ENCODE measurements at regions not wholly inside any gene's neighbourhood (a gene's known extent, or its start where the extent isn't known, plus 50 kb on each side); places are given as distances from the start of the nearest gene placed in this dataset.

DNA sequence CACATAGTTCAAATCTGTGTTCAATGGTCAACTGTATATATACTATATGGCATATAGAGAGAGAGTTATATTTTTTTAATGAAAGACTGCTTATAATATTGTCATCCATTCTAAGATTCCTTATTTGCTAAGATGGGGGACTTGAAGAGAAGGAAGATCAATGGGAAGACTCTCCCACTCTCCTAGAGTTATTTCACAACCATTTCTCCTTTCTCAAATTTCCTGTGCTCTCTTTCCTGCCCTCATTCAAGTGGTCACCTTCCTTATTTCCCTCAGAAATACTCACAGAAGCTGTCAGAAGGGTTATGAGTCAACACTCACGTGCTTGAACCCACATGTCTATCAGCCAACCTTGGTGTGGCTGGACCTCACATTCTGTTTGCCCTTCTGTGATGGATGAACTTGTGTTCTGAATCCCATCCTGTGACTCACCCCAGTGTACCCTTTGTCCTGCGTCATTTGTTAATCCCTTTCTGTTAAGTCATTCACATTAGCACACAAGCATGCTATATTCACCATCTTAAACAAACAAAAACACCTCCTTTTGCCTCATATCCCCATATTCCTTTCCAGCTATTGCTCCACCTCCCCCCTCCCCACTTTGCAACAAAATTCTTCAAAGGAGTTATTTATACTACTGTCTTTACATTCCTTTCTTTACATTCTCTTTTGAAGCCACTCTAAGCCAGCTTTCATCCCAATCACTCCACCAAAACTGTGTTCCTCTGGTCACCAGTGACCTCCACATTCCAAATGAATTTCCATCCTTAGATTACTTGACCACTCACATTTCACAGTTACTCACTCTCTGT lies 279.3 kb upstream of the TCF21 start (continued):
- TF ChIP-seq TRIM28 (IDR thresholded peaks at IDR 0.05; ENCODE audit: borderline replicate concordance, low read length) (no peak), SETDB1 (IDR thresholded peaks at IDR 0.05; ENCODE audit: insufficient read length, low read length) (peak; percentile 6), ZNF600 (tag by site-specific recombination; IDR thresholded peaks at IDR 0.05) (peak; percentile 69), ZNF639 (tag by site-specific recombination; IDR thresholded peaks at IDR 0.05) (peak; percentile 86), GLI2 (tag by site-specific recombination; IDR thresholded peaks at IDR 0.05; ENCODE audit: borderline replicate concordance, low read depth) (0 out of 2 replicates have a peak, but pooled peaks have one; percentile 18), ZBTB21 (tag by site-specific recombination; IDR thresholded peaks at IDR 0.05) (peak; percentile 51; the same call in 1 of the 2 replicates), PRDM1 (tag by site-specific recombination; IDR thresholded peaks at IDR 0.05) (peak; percentile 18; the same call in 1 of the 2 replicates)
- TF ChIP-seq, protein P1, sequence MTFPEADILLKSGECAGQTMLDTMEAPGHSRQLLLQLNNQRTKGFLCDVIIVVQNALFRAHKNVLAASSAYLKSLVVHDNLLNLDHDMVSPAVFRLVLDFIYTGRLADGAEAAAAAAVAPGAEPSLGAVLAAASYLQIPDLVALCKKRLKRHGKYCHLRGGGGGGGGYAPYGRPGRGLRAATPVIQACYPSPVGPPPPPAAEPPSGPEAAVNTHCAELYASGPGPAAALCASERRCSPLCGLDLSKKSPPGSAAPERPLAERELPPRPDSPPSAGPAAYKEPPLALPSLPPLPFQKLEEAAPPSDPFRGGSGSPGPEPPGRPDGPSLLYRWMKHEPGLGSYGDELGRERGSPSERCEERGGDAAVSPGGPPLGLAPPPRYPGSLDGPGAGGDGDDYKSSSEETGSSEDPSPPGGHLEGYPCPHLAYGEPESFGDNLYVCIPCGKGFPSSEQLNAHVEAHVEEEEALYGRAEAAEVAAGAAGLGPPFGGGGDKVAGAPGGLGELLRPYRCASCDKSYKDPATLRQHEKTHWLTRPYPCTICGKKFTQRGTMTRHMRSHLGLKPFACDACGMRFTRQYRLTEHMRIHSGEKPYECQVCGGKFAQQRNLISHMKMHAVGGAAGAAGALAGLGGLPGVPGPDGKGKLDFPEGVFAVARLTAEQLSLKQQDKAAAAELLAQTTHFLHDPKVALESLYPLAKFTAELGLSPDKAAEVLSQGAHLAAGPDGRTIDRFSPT (tag by site-specific recombination; IDR thresholded peaks at IDR 0.05) = peak; percentile 70

DNA sequence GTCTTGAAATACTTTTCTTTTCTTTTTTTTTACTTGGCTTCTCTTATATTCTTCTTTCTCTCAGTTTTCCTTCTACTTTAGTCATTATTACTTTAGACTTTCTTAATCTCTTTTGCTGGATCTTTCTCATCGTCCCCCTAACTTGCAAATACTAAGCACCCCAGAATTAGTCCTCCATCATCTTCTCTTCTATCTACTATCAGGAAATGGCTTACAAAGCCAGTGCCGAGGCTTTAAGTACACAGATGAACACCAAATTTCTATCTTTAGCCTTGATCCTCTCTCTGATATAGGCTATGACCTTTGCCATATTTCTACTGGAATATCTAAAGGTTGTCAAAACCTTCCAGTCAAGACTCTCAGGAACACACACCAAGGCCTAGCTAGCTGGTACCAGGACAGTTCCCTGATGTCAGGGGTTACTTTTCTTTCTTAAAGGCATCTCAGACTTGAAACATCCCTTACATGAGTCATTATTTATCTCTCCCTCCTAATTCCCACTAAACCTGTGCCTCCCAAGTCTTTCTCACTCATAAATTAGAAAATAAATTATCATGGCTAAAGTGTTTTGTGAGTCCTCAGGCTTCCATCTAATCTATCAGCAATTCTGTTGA lies 278.6 kb upstream of the TCF21 start:
- ChIA-PET POLR2A (no interaction called here), CTCF (interaction anchor here (0.6 kb wide), 1 partner anchor 1331 kb away, joined by 3 read pairs; no protein-coding TSS in a partner anchor)
- Histone ChIP-seq H3K4me3 (ENCODE audit: low read depth, low read length) (no peak overlapping the region), H3K36me3 (ENCODE audit: control insufficient read depth in 2 of 2, insufficient read depth in 1 of 2, low read length in 2 of 2) (no peaks in the 10 kb centered on the region), H3K4me1 (ENCODE audit: control insufficient read depth, insufficient read depth, low read length) (peaks cover 11% of the 10 kb centered on the region), H3K9me3 (ENCODE audit: control insufficient read depth, insufficient read depth, low read depth, low read length) (no peaks in the 10 kb centered on the region), H3K27ac (ENCODE audit: extremely low read depth, low read depth, low read length) (no peak overlapping the region)
- TF ChIP-seq PRDM2 (tag by site-specific recombination; IDR thresholded peaks at IDR 0.05; ENCODE audit: borderline replicate concordance) (no peak), ZNF426 (tag by site-specific recombination; IDR thresholded peaks at IDR 0.05) (no peak), ZNF202 (tag by site-specific recombination; IDR thresholded peaks at IDR 0.05; ENCODE audit: borderline replicate concordance) (no peak), ZNF214 (tag by site-specific recombination; IDR thresholded peaks at IDR 0.05; ENCODE audit: borderline replicate concordance) (no peak), KLF8 (tag by site-specific recombination; IDR thresholded peaks at IDR 0.05) (no peak), WT1 (tag by site-specific recombination; IDR thresholded peaks at IDR 0.05) (no peak), ZNF174 (tag by site-specific recombination; IDR thresholded peaks at IDR 0.05) (no peak), ZNF449 (tag by site-specific recombination; IDR thresholded peaks at IDR 0.05) (no peak), ZNF341 (tag by site-specific recombination; IDR thresholded peaks at IDR 0.05; ENCODE audit: low read depth) (no peak), PATZ1 (tag by site-specific recombination; IDR thresholded peaks at IDR 0.05) (no peak)
- TF ChIP-seq, protein P2, sequence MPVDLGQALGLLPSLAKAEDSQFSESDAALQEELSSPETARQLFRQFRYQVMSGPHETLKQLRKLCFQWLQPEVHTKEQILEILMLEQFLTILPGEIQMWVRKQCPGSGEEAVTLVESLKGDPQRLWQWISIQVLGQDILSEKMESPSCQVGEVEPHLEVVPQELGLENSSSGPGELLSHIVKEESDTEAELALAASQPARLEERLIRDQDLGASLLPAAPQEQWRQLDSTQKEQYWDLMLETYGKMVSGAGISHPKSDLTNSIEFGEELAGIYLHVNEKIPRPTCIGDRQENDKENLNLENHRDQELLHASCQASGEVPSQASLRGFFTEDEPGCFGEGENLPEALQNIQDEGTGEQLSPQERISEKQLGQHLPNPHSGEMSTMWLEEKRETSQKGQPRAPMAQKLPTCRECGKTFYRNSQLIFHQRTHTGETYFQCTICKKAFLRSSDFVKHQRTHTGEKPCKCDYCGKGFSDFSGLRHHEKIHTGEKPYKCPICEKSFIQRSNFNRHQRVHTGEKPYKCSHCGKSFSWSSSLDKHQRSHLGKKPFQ (tag by site-specific recombination; IDR thresholded peaks at IDR 0.05) = no peak

Data from HEK293 (cell line).